GM03348 (cell line): ENCODE measurements at regions not wholly inside any gene's neighbourhood (a gene's known extent, or its start where the extent isn't known, plus 50 kb on each side); places are given as distances from the start of the nearest gene placed in this dataset.
A peak's percentile ranks its signal among the peaks of the same experiment; 100 is the strongest.

Experiments
- DNase-seq: peaks from one replicate; pipeline ENCODE4 v3.0.0; 2012; ENCODE audit warnings: low spot score

GRCh38 chr21:27251752-27252151 is 284.9 kb upstream of the ADAMTS5 start:
- DNase-seq: no peak

- DNase-seq: no peak
Measured at GRCh38 chr21:27250366-27250765, 283.5 kb upstream of the ADAMTS5 start.

- no peak for DNase-seq
Measured at GRCh38 chr21:27248814-27249213, 281.9 kb upstream of the ADAMTS5 start.

- DNase-seq: peak; percentile 20
Measured at GRCh38 chr21:27246741-27247140, 279.9 kb upstream of the ADAMTS5 start.

- no peak for DNase-seq
Measured at GRCh38 chr21:27244776-27245175, 277.9 kb upstream of the ADAMTS5 start.

GRCh38 chr21:27244352-27244751 is 277.5 kb upstream of the ADAMTS5 start:
- peak; percentile 4 for DNase-seq

GRCh38 chr21:27240839-27241238 is 274.0 kb upstream of the ADAMTS5 start:
- no peak for DNase-seq

GRCh38 chr21:27233514-27234115 is 266.7 kb upstream of the ADAMTS5 start:
- no peak for DNase-seq

GRCh38 chr21:27225940-27226339 is 259.1 kb upstream of the ADAMTS5 start:
- no peak for DNase-seq

GRCh38 chr21:27225151-27225550 is 258.3 kb upstream of the ADAMTS5 start:
- peak; percentile 23 for DNase-seq

GRCh38 chr21:27224169-27224568 is 257.3 kb upstream of the ADAMTS5 start:
- DNase-seq: no peak

- DNase-seq: no peak
Measured at GRCh38 chr21:27221077-27221476, 254.2 kb upstream of the ADAMTS5 start.

- no peak for DNase-seq
Measured at GRCh38 chr21:27220416-27220815, 253.5 kb upstream of the ADAMTS5 start.

- DNase-seq: peak; percentile 21
Measured at GRCh38 chr21:27219068-27219467, 252.2 kb upstream of the ADAMTS5 start.

GRCh38 chr21:27213303-27213702 is 246.4 kb upstream of the ADAMTS5 start:
- DNase-seq: no peak

GRCh38 chr21:27212441-27212840 is 245.6 kb upstream of the ADAMTS5 start:
- no peak for DNase-seq

GRCh38 chr21:27209546-27209945 is 242.7 kb upstream of the ADAMTS5 start:
- no peak for DNase-seq

GRCh38 chr21:27206368-27206982 is 239.6 kb upstream of the ADAMTS5 start:
- peak; percentile 30 for DNase-seq

GRCh38 chr21:27202301-27202700 is 235.4 kb upstream of the ADAMTS5 start:
- peak; percentile 3 for DNase-seq

- DNase-seq: no peak
Measured at GRCh38 chr21:27201197-27201596, 234.3 kb upstream of the ADAMTS5 start.

- DNase-seq: no peak
Measured at GRCh38 chr21:27196651-27197050, 229.8 kb upstream of the ADAMTS5 start.

- peak; percentile 16 for DNase-seq
Measured at GRCh38 chr21:27192281-27192949, 225.5 kb upstream of the ADAMTS5 start.

- DNase-seq: no peak
Measured at GRCh38 chr21:27190601-27191000, 223.7 kb upstream of the ADAMTS5 start.

- DNase-seq: no peak
Measured at GRCh38 chr21:27189870-27190269, 223.0 kb upstream of the ADAMTS5 start.
